GM12874 (cell line): ENCODE measurements at regions not wholly inside any gene's neighbourhood (a gene's known extent, or its start where the extent isn't known, plus 50 kb on each side); places are given as distances from the start of the nearest gene placed in this dataset.

Source experiments
- CTCF ChIP-seq: IDR thresholded peaks from 2 replicates; pipeline ENCODE4 v1.5.1; 2011; ENCODE audit warnings: low read depth, mild to moderate bottlenecking, control low read depth, low read length, moderate library complexity; ENCODE audit not compliant: insufficient read depth

GRCh38 chr19:31519908-31520307 lies 170.7 kb upstream of the TSHZ3 start:
- no peak for TF ChIP-seq CTCF

GRCh38 chr19:31520633-31521032 lies 171.4 kb upstream of the TSHZ3 start:
- TF ChIP-seq CTCF: no peak

- no peak for TF ChIP-seq CTCF
Observed at GRCh38 chr19:31525610-31526147, 176.4 kb upstream of the TSHZ3 start.

GRCh38 chr19:31527443-31527842 lies 178.2 kb upstream of the TSHZ3 start:
- no peak for TF ChIP-seq CTCF

- TF ChIP-seq CTCF: no peak
Observed at GRCh38 chr19:31528261-31528660, 179.0 kb upstream of the TSHZ3 start.

GRCh38 chr19:31529121-31529520 lies 179.9 kb upstream of the TSHZ3 start:
- TF ChIP-seq CTCF: no peak

- TF ChIP-seq CTCF: no peak
Observed at GRCh38 chr19:31530781-31531180, 181.5 kb upstream of the TSHZ3 start.
